ENCODE measurements at regions not wholly inside any gene's neighbourhood (a gene's known extent, or its start where the extent isn't known, plus 50 kb on each side); places are given as distances from the start of the nearest gene placed in this dataset.

GRCh38 chr14:26395726-26396125 is 202.1 kb downstream of the NOVA1 start:
- no peak for DNase-seq (ENCODE audit: low read depth, low spot score)
- H3K4me3 ChIP-seq (ENCODE audit: low read depth, low read length) = no peak overlapping the region
- POLR2A ChIA-PET = no interaction called here
- CTCF ChIA-PET = interaction anchor here (1.0 kb wide), 1 partner anchor 587 kb away, joined by 3 read pairs; no protein-coding TSS in a partner anchor
- TF ChIP-seq CTCF (IDR thresholded peaks at IDR 0.05; ENCODE audit: insufficient read depth, low read length, missing control alignments) = no peak

- no peak for TF ChIP-seq CTCF (IDR thresholded peaks at IDR 0.05; ENCODE audit: insufficient read depth, low read length, missing control alignments)
- ChIA-PET CTCF (interaction anchor here (1.3 kb wide), 1 partner anchor 9 kb away, joined by 4 read pairs; no protein-coding TSS in a partner anchor), POLR2A (no interaction called here)
- H3K4me3 ChIP-seq (ENCODE audit: low read depth, low read length) = no peak overlapping the region
- DNase-seq (ENCODE audit: low read depth, low spot score) = no peak
These were observed 203.6 kb downstream of the NOVA1 start for GRCh38 chr14:26394150-26394810.

- TF ChIP-seq CTCF (IDR thresholded peaks at IDR 0.05; ENCODE audit: insufficient read depth, low read length, missing control alignments) = no peak
- DNase-seq (ENCODE audit: low read depth, low spot score) = no peak
- H3K4me3 ChIP-seq (ENCODE audit: low read depth, low read length) = no peak overlapping the region
- CTCF ChIA-PET = no interaction called here
- POLR2A ChIA-PET = no interaction called here
These were observed 205.3 kb downstream of the NOVA1 start for GRCh38 chr14:26392498-26392897.

GRCh38 chr14:26389646-26390508 is 208.0 kb downstream of the NOVA1 start:
- no peak overlapping the region for H3K4me3 ChIP-seq (ENCODE audit: low read depth, low read length)
- TF ChIP-seq CTCF (IDR thresholded peaks at IDR 0.05; ENCODE audit: insufficient read depth, low read length, missing control alignments) = no peak
- ChIA-PET POLR2A (no interaction called here), CTCF (no interaction called here)
- no peak for DNase-seq (ENCODE audit: low read depth, low spot score)

GRCh38 chr14:26385310-26385709 is 212.5 kb downstream of the NOVA1 start:
- H3K4me3 ChIP-seq (ENCODE audit: low read depth, low read length) = no peak overlapping the region
- no peak for DNase-seq (ENCODE audit: low read depth, low spot score)
- no peak for TF ChIP-seq CTCF (IDR thresholded peaks at IDR 0.05; ENCODE audit: insufficient read depth, low read length, missing control alignments)
- CTCF ChIA-PET = no interaction called here
- POLR2A ChIA-PET = no interaction called here

- H3K4me3 ChIP-seq (ENCODE audit: low read depth, low read length) = no peak overlapping the region
- no peak for TF ChIP-seq CTCF (IDR thresholded peaks at IDR 0.05; ENCODE audit: insufficient read depth, low read length, missing control alignments)
- CTCF ChIA-PET = no interaction called here
- POLR2A ChIA-PET = no interaction called here
- no peak for DNase-seq (ENCODE audit: low read depth, low spot score)
These were observed 214.7 kb downstream of the NOVA1 start for GRCh38 chr14:26382901-26383685.
